ENCODE measurements at regions not wholly inside any gene's neighbourhood (a gene's known extent, or its start where the extent isn't known, plus 50 kb on each side); places are given as distances from the start of the nearest gene placed in this dataset.

DNA sequence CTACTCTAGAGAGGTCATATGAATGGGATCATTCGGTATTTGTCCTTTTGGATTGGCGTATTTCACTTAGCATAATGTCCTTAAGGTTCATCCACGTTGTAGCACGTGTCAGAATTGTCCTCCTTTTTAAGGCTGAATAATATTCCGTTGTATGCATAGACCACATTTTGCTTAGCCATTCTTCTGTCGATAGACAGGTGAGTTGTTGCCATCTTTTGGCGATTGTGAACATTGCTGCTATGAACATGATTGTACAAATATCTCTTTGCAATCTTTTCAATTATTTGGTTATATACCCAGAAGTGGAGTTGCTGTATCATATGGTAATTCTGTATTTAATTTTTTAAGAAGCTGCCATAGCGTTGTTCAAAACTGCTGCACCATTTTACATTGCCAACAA is 52.4 kb upstream of the GOLGA8J start:
- TF ChIP-seq, protein P1, sequence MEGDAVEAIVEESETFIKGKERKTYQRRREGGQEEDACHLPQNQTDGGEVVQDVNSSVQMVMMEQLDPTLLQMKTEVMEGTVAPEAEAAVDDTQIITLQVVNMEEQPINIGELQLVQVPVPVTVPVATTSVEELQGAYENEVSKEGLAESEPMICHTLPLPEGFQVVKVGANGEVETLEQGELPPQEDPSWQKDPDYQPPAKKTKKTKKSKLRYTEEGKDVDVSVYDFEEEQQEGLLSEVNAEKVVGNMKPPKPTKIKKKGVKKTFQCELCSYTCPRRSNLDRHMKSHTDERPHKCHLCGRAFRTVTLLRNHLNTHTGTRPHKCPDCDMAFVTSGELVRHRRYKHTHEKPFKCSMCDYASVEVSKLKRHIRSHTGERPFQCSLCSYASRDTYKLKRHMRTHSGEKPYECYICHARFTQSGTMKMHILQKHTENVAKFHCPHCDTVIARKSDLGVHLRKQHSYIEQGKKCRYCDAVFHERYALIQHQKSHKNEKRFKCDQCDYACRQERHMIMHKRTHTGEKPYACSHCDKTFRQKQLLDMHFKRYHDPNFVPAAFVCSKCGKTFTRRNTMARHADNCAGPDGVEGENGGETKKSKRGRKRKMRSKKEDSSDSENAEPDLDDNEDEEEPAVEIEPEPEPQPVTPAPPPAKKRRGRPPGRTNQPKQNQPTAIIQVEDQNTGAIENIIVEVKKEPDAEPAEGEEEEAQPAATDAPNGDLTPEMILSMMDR (IDR thresholded peaks at IDR 0.05; ENCODE audit: low read depth, low read length, missing control alignments): no peak
- DNase-seq (ENCODE audit: low read depth): no peak
- H3K4me3 ChIP-seq (ENCODE audit: low read depth, low read length): no peak overlapping the region

DNA sequence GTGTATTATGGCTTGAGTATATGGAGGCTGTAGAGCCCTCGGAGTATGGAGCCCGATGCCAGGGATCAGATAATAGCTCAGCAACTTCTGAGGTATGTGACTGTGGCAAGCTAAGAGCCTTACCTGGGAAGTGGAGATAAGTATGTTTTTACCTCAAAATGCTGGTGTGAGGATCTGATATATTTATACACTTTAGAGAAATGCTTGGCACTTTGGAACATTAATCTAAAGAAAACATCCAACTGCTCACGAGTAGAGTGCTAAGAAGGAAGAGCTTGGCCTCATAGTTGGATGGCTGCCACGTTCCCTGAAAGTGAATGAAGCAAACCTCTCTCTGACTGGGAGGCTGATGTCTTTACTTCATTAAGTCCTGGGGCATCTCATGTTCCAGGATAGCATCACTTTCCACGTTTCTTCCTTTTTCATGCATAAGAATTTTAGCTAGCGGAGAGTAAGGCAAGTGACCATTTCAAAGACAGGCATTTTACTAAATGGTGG is 58.9 kb upstream of the GOLGA8J start:
- H3K4me3 ChIP-seq (ENCODE audit: low read depth, low read length): no peak overlapping the region
- no peak for DNase-seq (ENCODE audit: low read depth)
- TF ChIP-seq, protein P1 (IDR thresholded peaks at IDR 0.05; ENCODE audit: low read depth, low read length, missing control alignments): no peak

DNA sequence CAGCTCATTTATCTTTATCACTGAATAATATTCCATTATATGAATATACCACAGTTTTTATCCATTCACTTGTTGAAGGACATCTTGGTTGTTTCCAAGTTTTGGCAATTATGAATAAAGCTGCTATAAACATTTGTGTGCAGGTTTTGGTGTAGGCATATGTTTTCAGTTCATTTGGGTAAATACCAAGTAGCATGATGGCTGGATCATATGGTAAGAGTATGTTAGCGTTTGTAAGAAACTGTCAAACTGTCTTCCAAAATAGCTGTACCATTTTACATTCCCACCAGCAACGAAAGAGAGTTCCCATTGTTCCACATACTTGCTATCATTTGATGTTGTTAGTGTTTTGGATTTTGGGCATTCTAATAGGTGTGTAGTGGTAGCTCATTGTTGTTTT is 72.0 kb upstream of the GOLGA8J start:
- TF ChIP-seq, protein P1 (IDR thresholded peaks at IDR 0.05; ENCODE audit: low read depth, low read length, missing control alignments): no peak
- DNase-seq (ENCODE audit: low read depth): no peak

DNA sequence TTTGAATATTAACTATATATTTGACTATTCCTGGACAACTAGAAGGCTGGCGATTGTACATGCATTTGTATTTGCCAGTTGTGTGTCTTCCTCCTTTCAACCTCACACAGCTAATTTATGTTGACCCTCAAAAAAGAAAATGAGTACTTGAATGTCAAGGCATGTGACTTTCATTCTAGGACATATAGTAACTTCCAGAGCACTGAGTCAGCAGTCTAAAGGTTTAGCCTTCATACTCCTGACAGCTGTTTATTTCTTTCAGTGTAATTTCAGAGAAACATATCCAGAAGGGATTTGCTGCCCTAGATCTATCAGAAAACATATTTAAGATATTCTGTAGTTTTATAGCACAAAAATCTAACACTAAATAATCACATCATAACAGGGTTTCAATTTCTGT is 74.6 kb upstream of the GOLGA8J start:
- no peak for DNase-seq (ENCODE audit: low read depth)
- TF ChIP-seq, protein P1 (IDR thresholded peaks at IDR 0.05; ENCODE audit: low read depth, low read length, missing control alignments): no peak
- no peak overlapping the region for H3K4me3 ChIP-seq (ENCODE audit: low read depth, low read length)

More for the DNA sequence above, 72.0 kb upstream of the GOLGA8J start:
- no peak overlapping the region for H3K4me3 ChIP-seq (ENCODE audit: low read depth, low read length)

DNA sequence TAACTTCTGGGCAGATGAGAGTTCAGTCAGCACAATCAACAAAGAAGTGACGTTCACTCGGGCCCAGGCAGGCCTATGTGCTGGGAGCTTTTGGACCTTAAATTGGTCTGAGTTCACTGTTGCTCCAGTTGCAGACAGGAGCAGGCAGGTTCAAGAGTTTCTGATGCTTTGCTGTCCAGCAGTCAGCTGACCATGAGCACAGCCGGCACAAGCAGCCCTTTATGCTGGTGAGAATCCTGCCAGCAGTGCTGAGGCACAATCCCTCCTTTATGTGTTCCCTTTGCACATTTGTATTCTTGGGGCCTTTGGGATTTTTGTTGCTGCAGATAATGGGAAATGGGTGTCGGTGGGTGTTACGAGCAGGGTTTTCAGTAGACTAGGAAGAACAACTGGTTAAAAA is 81.2 kb upstream of the GOLGA8J start:
- TF ChIP-seq, protein P1 (IDR thresholded peaks at IDR 0.05; ENCODE audit: low read depth, low read length, missing control alignments): no peak
- no peak for DNase-seq (ENCODE audit: low read depth)

DNA sequence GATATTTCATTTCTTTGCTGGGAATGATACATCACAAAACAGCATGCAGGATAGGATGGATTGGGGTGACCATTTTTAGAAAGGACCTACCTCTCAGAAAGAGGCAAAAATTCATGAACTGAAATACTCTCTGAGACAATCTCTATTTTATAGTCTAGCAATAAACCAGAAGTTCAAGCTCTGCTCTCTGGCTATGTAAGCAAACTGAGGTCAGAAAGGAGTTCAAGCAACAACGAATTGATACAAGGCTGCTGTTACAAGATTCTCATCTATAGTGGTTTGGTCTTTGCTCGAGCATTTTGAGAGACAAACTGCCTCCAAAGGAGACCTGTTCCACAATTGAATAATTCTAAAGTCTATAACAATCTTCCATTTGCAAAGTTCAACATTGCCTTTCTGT is 84.7 kb upstream of the GOLGA8J start:
- TF ChIP-seq, protein P1 (IDR thresholded peaks at IDR 0.05; ENCODE audit: low read depth, low read length, missing control alignments): no peak
- DNase-seq (ENCODE audit: low read depth): no peak
- H3K4me3 ChIP-seq (ENCODE audit: low read depth, low read length): no peak overlapping the region

More for the DNA sequence above, 81.2 kb upstream of the GOLGA8J start:
- H3K4me3 ChIP-seq (ENCODE audit: low read depth, low read length): no peak overlapping the region

DNA sequence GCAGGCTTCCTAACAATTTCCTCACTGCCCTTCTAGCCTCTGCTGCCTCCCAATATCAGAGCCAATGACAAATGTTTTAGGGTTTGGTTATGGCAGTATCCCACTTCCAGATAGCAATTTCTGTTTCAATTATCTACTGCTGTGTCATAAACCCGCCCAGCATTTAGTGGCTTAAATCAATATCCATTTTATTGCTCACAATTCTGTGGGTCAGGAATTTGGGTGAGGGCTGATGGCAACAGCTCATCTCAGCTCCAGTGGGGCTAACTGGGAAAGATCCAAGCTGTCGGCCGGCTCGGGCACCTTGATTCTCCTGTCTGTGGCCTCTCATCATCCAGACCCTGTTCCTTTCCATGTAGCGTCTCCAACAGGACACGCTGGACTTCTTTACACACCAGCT is 85.3 kb upstream of the GOLGA8J start:
- DNase-seq (ENCODE audit: low read depth): no peak
- no peak overlapping the region for H3K4me3 ChIP-seq (ENCODE audit: low read depth, low read length)
- TF ChIP-seq, protein P1 (IDR thresholded peaks at IDR 0.05; ENCODE audit: low read depth, low read length, missing control alignments): no peak
